Ovary (tissue), 7 donors: ENCODE measurements at regions not wholly inside any gene's neighbourhood (a gene's known extent, or its start where the extent isn't known, plus 50 kb on each side); places are given as distances from the start of the nearest gene placed in this dataset.
"Not testable (repeated sequence)": the region's sequence is repeated elsewhere in the genome, so short reads cannot be mapped to it uniquely, and the experiment has no call there.

Source experiments
- DNase-seq, 5 donors: peaks; one replicate each; pipeline ENCODE4 v3.0.0-alpha.2; 2019 to 2020
- H3K27ac ChIP-seq, 2 donors: fragments of 200-600 bp; one replicate each; pipeline versions ENCODE4 v1.5.1 to v1.8.0; 2019 to 2022
- H3K27me3 ChIP-seq: fragments of 200-600 bp; one replicate; pipeline ENCODE4 v1.8.0; 2022
- H3K36me3 ChIP-seq: fragments of 200-600 bp; sonication (generic); one replicate; pipeline ENCODE4 v1.5.1; 2019
- H3K4me1 ChIP-seq: one replicate; pipeline ENCODE4 v1.8.1; 2013; ENCODE audit warnings: mild to moderate bottlenecking, moderate library complexity; ENCODE audit not compliant: insufficient read depth
- H3K4me3 ChIP-seq: fragments of 200-600 bp; sonication (generic); one replicate; pipeline ENCODE4 v1.5.1; 2017
- H3K9me3 ChIP-seq, 2 donors: fragments of 200-600 bp in 1 of 2; sonication (generic) in 1 of 2; one replicate each; pipeline versions ENCODE4 v1.5.1 to v1.8.1; 2013 to 2019; ENCODE audit warnings: mild to moderate bottlenecking in 1 of 2, moderate library complexity in 1 of 2
- CTCF ChIP-seq, 3 donors: fragments of 450-650 bp in 2 of 3; fragments of 200-600 bp in 1 of 3; IDR thresholded peaks; one replicate each; pipeline versions ENCODE4 v1.5.1 to v1.8.0; 2016 to 2022; ENCODE audit warnings: antibody characterized with exemption in 3 of 3, mild to moderate bottlenecking in 1 of 3
- EP300 ChIP-seq: sonication (generic); formaldehyde crosslinking; IDR thresholded peaks from one replicate; pipeline ENCODE4 v1.6.1; 2017; ENCODE audit warnings: antibody characterized with exemption
- POLR2A ChIP-seq: fragments of 450-650 bp; IDR thresholded peaks from one replicate; pipeline ENCODE4 v1.6.1; 2017; ENCODE audit warnings: antibody characterized with exemption, mild to moderate bottlenecking, moderate library complexity
- WGBS, 3 donors: extraction: QIAGEN DNeasy Blood & Tissue Kit in 1 of 3; methylation state at CpG; one replicate each; pipeline versions ENCODE4 v1.1.5 to v1.1.7; 2013 to 2017; 5-methylcytosine and 5-hydroxymethylcytosine counted together
- intact Hi-C, 4 donors: fragments of 100-400 bp; cut with DNase I; formaldehyde crosslinking; loops; one replicate each; pipeline versions ENCODE4 v1.11.0 to v1.15.1; 2022 to 2023
- donor health status: DM: no; HTN: no; CAD: no; lungs with moderate emphysema.
- donor health status: DM: no; HTN: no; CAD: no.
- donor health status: Bipolar disorder and iron deficiency.
- donor health status: DM: no; HTN: no; CAD: no.
- donor health status: DM: yes; HTN: yes; CAD: no.

GRCh38 chr2:195138435-195138834 lies 518.6 kb upstream of the SLC39A10 start:
- Histone ChIP-seq H3K4me1 (no peaks in the 10 kb centered on the region), H3K4me3 (no peak overlapping the region), H3K27ac (no peak overlapping the region), H3K36me3 (no peaks in the 10 kb centered on the region), H3K9me3 (no peaks in the 10 kb centered on the region), H3K27me3 (no peaks in the 10 kb centered on the region)
- TF ChIP-seq POLR2A (no peak), CTCF (IDR thresholded peaks at IDR 0.05) (no peak), EP300 (no peak)
- no peak for DNase-seq
- intact Hi-C loops: no loop called here
- 87 to 90% (median 88%) methylated on average over 7 of the region's 7 CpGs for WGBS, 3 donors

- H3K36me3 ChIP-seq, H3K9me3 ChIP-seq, DNase-seq, H3K27me3 ChIP-seq, H3K4me3 ChIP-seq, intact Hi-C loops, H3K4me1 ChIP-seq, H3K27ac ChIP-seq: not testable (repeated sequence)
- WGBS, 3 donors: 95% methylated on average over 3 of the region's 3 CpGs; no CpG with 5 or more reads in 1 of the 3 donors
These were observed 531.1 kb upstream of the SLC39A10 start for GRCh38 chr2:195125889-195126288.

- Histone ChIP-seq H3K4me1 (no peaks in the 10 kb centered on the region), H3K27me3 (no peaks in the 10 kb centered on the region), H3K4me3 (no peak overlapping the region), H3K9me3 (no peaks in the 10 kb centered on the region), H3K36me3 (no peaks in the 10 kb centered on the region), H3K27ac (no peak overlapping the region)
- no peak for DNase-seq
- intact Hi-C loops: no loop called here
- 86 to 89% (median 86%) methylated on average over 10 of the region's 10 CpGs for WGBS, 3 donors
- TF ChIP-seq POLR2A (no peak), EP300 (no peak), CTCF (IDR thresholded peaks at IDR 0.05) (no peak)
These were observed 532.5 kb upstream of the SLC39A10 start for GRCh38 chr2:195124391-195125079.

GRCh38 chr2:195122653-195123052 lies 534.4 kb upstream of the SLC39A10 start:
- Histone ChIP-seq H3K27ac (no peak overlapping the region), H3K9me3 (no peaks in the 10 kb centered on the region), H3K4me1 (no peaks in the 10 kb centered on the region), H3K27me3 (no peaks in the 10 kb centered on the region), H3K4me3 (no peak overlapping the region), H3K36me3 (no peaks in the 10 kb centered on the region)
- 84 to 93% (median 87%) methylated on average over 1 of the region's 1 CpG for WGBS, 3 donors
- DNase-seq: no peak
- intact Hi-C loops: no loop called here
- no peak for TF ChIP-seq EP300
- TF ChIP-seq POLR2A: no peak
- no peak for TF ChIP-seq CTCF (IDR thresholded peaks at IDR 0.05)

- Histone ChIP-seq H3K36me3 (no peaks in the 10 kb centered on the region), H3K9me3 (no peaks in the 10 kb centered on the region), H3K4me1 (no peaks in the 10 kb centered on the region), H3K4me3 (no peak overlapping the region), H3K27ac (no peak overlapping the region), H3K27me3 (no peaks in the 10 kb centered on the region)
- no peak for DNase-seq
- intact Hi-C loops: no loop called here
- TF ChIP-seq CTCF (IDR thresholded peaks at IDR 0.05) (no peak), POLR2A (no peak)
- 42 to 63% (median 50%) methylated on average over 3 of the region's 3 CpGs for WGBS, 3 donors
These were observed 535.7 kb upstream of the SLC39A10 start for GRCh38 chr2:195121341-195121740.
